ENCODE measurements at regions not wholly inside any gene's neighbourhood (a gene's known extent, or its start where the extent isn't known, plus 50 kb on each side); places are given as distances from the start of the nearest gene placed in this dataset.

DNA sequence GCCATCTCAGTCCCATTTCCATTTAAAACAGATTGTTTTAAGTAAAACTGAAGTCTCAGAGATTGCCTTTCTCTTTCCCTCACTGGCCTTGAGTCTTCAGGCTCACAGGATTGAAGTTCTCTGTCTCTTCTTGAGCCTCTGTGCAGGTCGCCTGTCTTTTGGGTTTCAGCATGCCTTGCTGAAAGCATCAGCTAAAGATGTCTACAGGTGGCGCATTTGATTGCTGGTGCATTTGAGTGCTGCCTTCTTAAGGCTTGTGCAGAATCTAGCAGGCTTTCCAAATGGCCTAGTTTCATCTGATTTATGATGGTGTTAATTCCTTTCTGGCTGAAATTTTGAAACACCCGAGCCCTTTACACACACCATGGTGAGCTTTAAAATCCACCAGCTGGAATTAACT is 1062.2 kb upstream of the FBXO33 start:
- DNase-seq (ENCODE audit: low spot score), result no peak

DNA sequence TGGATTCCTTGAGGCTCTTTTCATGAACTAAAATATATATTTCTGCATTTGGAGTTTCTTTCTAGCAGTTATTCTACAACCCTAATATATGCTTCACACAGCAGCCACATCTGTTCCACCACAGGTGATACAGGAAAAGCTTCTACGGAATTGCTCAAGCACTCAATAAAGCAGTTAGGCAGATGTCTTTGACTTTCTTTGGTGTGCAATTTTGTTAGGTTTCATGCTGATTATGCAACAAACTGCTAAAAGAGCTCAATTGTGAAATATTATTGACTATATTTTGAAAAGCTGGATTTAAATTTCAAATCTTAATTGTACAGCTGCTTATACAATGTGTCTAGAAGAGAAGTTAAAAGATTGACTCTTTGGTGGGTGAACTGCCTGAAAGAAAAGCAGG is 1055.6 kb upstream of the FBXO33 start:
- no peak for DNase-seq (ENCODE audit: low spot score)

DNA sequence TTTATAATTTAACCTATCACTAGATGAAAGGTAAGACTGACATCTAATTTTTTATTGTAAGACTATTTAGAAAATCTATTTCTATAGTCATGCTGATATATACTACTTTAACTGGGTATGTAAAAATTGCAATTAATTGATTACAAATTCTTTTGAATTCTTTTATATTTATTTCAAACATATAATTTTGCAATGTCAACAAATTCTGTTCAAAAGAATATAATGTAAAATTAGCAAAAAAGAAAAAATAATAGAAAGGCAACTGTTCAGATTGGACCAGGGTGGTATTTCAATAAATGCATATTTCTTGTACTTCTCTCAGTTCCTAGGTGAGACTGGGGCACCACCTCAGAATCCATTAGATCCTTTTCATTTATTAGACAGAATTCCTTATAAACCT is 1053.5 kb upstream of the FBXO33 start:
- DNase-seq (ENCODE audit: low spot score), result no peak

DNA sequence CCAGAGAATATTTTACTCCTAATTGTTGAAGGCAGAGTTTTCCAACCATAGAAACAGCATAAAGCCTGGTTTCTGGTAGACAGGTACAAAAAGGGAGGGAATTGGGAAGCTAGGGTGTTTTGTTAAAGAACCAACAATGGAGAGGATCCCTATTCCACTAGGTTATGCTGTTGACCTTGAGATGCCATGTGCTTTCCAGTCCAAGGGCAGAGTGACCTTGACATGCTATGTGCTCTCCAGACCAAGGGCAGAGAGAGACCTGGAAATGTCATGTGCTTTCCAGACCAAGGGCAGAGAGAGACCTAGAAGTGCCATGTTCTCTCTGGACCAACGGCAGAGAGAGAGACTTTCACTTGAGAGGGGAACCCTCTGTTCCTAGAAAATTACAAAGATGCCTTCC is 1043.8 kb upstream of the FBXO33 start:
- no peak for DNase-seq (ENCODE audit: low spot score)

DNA sequence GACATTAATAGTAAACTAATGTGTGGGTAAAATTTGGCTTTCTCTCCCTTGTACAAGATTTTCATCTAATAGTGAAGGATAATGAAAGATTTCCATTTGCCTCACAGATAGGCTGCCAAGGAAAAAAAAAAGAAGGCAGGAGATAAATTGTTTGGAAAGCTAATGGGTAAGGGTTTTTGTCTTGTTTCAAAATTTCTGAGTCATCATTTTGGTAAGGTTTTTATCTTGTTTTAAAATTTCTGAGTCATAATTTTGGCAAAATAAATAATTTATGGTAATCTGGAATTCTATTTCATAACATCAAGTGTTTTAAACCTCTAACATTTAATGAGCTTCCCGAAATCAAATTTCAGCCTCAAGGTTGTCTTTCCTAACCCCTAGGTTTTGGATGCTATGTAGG is 1035.7 kb upstream of the FBXO33 start:
- no peak for DNase-seq (ENCODE audit: low spot score)

DNA sequence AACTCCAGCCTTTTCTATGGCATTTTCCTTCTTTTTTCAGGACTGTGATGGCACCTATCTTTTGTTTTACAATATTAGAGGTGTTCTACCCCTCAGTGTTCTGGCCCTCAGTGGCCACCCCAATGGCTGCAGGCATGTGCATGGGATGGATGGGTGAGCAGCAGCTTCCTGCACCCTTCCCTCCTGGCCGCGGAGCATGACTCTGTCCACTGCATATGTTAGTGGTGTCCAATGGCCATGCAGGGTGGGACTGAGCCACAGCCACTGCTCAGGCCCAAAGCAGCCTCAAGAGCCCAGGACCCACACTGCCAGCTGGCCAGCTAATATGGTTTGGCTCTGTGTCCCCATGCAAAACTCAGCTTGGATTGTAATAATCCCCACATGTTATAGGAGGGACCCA is 1032.3 kb upstream of the FBXO33 start:
- DNase-seq (ENCODE audit: low spot score), result no peak

DNA sequence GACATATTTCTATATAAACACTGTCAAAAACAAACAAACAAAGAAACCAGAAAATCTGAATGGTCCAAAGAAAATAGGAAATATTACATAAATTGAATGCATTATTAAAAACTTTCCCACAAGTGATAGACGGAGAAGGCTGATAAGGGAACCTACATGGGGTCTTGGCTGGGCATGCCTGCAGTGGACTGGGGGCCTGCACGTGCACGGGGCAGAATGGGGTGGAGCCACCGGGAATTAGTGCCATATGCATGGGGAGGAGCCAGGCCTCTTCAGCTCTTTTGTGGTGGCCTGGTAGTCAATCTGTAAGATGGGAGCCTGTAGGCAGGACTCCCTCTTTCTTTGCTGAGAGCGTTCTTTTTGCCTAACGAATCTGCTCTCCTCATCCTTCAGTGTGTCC is 1031.7 kb upstream of the FBXO33 start:
- no peak for DNase-seq (ENCODE audit: low spot score)

DNA sequence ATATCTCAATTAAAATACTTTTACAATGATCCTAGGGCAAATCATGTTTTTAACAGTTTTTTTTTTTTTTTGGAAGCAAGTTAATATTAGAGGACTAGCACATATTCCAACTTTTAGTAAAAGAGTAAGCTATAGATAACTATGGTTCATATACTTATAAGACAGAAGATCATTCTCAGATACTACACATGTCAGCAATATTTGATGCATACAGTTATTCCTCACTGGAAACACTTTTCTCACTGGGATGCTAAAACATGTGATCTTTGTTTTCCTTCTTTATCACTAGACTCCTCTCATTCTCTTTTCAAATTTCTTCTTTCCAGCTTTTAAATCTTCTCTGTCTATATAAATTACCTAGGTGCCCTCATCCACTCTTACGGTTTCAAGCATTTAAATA is 1020.4 kb upstream of the FBXO33 start:
- no peak for DNase-seq (ENCODE audit: low spot score)

DNA sequence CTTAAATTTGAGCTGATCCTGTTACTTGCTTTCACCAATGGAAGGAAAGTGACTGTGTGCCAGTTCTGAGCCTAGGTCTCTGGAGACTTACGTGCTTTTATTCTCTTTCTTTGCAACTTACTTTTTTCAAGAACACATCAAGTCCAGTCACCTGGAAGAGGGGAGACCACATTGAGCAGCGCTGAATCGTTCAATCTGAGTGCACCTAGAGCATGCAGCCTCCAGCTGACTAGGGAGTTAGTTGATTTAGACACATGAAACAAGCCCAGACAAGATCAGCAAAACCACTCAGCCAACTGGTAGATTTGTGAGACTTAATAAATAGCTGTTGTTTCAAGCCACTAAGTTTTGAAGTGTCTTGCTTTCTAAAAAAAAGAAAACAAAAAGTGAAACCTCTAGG is 1014.8 kb upstream of the FBXO33 start:
- no peak for DNase-seq (ENCODE audit: low spot score)

DNA sequence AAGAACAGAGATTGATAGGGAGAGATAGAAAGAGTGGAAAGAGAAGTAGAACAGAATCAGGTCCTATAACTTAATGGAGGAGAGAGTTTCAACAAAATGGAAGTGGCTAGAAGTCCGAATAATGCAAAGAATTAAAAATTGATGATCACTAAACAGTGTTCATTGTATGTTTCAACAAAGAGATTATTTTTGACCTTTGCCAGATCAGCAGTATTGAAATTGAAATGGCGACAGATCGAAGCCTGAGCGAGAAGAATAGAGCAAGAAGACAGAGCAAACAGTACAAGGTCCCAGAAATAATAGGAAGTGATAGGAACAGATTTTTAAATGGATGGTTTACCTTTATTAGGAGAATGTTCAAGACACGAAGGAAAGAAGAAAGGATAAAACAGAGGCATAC is 1012.8 kb upstream of the FBXO33 start:
- no peak for DNase-seq (ENCODE audit: low spot score)

DNA sequence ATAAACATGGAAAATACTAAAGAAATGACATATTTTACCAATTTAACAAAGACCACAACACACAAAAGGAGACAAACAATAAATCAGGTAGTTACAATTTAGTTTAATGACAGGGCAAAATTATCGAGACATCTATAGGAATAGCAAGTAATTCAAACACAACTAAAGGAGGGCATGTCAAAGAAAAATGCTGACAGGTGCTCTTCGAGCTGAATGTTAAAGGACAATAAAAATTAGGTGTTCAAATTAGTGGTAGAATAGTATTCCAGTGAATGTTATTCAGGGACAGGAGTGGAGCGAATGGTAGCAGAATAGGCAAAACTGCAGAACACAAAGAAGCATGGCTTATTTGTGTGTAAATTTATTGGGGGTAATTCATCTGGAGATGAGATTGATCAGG is 1004.3 kb upstream of the FBXO33 start:
- no peak for DNase-seq (ENCODE audit: low spot score)

DNA sequence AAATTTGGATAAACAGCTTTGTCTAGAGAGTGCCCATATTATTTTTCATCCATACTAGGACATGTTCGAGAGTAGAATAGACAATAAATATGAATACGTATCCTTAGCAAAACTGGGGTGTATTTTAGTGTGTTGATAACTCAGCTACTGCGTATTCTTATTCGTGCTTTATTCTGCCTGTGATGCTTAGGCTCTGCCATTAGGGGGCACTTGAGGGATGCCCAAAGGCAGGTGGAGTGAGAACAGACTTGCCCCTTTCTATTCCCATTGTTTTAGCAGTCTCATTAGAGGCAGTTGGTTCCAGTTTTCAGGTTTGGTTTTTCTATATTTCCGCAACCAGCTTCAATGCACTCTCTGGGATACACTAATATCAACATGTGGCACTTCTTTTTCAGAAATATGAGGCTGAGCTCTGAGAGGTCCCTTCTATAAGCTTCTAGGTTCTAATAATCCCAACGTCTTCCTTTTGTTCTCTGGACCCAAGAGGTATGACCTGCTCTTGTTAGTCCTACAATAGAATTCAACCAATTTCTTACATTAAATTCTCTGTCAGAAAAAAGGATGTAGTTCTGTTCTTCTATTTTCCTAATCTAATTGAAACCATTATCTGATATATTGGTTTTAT is 985.7 kb upstream of the FBXO33 start:
- no peak for DNase-seq (ENCODE audit: low spot score)

DNA sequence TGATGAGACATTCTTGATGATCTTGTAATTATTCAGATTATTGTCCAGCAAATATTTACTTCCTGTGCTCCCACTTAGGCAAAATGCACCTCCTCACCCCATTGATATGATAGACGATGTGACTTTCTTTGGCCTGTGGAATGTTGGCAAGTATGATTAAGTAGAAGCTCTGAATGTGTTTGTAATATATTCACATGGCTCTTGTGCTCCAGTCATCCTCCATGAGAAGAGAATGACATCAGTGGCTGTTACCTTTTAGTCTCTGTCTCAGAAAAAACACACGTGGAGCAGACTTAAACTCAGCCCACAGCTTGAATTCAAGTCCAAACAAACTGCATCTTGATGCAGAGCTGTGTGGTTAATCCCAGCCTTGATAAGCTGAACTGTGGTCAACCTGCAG is 984.3 kb upstream of the FBXO33 start:
- no peak for DNase-seq (ENCODE audit: low spot score)

DNA sequence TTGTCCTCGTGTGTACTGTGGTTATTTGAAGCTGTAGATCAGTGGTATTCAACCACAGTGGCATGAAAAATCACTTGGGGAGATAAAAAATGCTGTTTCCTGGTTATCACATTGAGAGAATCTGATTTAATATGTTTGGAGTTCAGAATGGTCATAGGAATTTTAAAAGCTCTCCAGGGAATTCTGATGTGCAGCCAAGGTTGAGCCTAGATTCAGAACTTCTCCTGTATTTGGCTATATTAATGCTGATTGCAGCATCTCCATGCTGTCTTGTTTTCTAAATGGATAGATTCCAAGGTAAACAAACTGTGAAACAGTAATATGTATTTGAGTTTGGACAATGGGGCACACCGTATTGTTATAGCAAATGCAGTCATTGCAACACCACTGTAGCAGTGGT is 982.2 kb upstream of the FBXO33 start:
- no peak for DNase-seq (ENCODE audit: low spot score)

DNA sequence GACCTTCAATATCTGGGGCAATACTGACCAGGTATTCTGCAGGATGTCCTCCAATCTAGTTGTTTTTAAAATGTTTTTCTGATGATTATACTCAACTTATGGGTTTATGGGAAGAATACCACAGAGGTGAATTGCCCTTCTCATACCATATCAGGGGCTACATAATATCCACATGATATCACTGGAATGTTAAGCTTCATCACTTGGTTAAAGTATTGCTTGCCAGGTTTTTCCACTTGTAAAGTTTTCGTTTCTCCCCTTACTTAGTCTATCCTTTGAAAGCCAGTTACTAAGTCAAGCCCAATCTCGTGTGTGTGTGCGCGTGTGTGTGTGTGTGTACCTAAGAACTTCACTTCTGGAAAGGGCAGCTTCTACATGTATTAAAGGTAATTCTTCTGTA is 980.9 kb upstream of the FBXO33 start:
- no peak for DNase-seq (ENCODE audit: low spot score)

DNA sequence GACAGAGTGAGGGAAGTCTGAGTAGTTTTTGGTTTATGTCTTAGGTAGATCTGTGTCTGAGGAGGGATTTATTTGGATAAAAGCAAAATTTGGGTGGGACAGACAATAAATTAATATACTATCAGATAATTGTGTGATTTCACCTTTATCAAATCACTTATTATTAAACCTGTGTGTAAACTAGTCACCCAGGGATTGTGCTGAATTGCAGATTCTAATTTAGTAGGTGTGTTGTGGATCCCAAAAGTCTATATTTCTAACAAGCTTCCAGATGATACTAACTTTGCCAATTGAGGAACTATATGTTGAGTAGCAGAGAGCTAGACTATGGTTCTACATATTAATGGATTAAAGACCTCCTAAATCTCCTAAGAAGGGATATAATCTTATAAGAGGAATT is 978.5 kb upstream of the FBXO33 start:
- DNase-seq (ENCODE audit: low spot score), result no peak

DNA sequence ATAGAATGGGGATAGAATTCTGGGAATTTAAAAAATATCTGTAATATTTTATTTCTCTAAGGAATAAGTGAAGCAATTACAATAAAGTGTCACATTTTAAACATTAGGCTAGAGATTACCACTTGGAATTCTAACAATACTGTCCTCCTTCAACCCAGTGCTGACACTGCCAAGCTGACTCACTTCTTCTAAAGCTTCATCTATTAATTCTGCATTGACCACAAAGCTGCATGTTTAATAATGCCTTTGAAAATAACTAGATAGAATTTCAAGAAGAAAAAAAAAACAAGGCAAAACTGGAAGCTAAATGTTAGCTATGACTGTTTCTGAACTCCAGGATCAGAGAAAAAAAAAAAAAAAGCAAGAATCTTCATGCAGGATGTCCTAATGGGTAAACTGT is 970.7 kb upstream of the FBXO33 start:
- DNase-seq (ENCODE audit: low spot score), result no peak

DNA sequence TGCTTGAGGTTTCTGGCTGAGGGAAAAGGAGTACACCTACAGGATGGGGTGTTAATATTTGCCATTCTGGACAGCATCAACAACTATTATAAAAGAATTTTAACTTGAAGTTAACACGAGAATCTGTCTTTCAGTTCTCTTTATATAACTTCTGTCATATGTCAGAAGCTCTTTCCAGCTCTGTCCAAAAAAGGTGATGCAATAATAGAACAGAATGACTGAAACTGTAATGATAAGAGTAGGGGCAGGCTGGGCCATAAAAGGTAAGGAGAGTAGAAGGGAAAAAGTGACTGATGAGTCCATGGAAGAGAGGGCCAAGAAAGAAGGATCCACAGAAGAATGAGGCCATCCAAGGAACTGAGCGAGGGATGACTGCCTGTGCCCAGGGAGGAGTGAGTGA is 966.7 kb upstream of the FBXO33 start:
- no peak for DNase-seq (ENCODE audit: low spot score)

DNA sequence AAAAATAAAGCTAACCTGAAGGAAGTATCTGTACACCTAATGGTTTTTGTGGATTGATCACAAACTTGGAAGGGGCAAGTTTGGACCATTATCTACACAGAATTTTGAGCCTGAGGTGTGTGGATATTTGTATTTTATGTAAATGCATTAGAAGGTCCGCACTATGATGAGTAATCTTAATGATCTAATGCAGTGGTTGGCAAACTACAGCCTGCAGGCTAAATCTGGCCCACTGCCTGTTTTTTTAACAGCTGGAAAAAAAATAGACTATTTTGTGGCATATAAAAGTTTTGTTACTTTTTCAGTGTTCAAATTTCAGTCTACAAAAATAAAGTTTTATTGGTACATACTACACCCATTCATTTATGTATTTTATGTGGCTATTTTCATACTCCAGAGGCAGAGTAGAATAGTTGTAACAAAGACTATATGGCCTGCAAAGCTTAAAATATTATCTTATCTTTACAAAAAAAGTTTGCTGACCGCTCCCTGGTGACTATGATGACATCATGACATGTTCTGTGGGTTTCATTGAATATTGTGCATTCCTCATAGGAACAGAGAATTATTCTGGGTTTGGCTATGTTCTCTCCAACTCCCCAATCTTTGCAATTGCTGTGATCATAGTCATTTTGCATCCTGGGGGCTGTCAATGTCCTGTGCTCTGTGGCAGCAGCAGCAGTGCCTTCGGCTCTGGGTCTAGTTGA is 962.6 kb upstream of the FBXO33 start:
- no peak for DNase-seq (ENCODE audit: low spot score)

DNA sequence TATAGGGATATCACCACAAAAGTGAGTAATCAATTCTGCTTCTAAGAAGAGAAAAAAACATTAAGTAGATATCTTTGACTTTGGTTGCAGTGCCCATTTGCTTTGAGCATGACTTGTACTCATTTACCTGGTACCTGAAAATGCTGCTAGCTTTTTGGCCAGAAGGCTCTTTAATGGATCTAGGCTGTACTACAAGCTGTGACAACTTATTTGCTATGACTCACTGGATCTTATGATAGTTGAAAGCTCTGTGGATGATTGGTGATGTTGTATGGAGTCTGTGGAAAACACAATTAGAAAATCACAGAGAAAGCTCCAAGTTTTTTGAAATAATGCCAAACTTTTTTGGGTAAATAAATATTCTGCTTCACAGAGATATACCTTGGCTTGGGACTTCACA is 960.9 kb upstream of the FBXO33 start:
- DNase-seq (ENCODE audit: low spot score), result no peak

DNA sequence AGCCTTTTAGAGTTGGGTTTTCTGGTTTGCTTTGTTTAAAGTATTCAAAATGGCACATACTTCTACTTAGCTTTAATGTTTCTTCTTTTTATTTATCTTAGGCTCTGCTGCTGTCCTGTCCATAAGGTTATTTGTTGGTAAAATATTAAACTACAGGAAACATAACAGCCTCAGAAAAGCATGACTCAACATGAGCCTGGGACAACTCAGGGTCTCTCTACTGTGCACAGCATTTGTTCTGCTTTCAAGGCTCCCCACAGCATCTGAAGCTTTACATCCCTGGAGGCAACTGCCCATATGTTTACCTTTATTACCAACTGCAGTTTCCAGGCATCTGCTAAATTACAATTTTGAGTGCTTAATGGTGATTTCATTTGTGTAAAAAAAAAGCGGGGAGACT is 954.2 kb upstream of the FBXO33 start:
- no peak for DNase-seq (ENCODE audit: low spot score)

DNA sequence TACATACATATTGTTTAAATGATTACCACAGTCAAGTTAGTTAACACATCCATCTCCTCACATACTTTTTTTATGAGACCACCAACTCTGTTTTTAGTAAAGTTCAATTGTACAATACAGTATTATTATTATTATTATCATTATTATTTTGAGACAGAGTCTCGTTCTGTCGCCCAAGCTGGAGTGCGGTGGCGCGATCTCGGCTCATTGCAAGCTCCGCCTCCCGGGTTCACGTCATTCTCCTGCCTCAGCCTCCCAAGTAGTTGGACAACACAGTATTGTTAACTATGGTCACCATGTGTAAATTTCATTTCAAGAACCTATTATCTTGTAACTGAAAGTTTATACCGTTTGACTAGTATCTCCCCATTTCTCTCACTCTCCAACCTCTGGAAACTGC is 942.0 kb upstream of the FBXO33 start:
- DNase-seq (ENCODE audit: low spot score), result no peak

DNA sequence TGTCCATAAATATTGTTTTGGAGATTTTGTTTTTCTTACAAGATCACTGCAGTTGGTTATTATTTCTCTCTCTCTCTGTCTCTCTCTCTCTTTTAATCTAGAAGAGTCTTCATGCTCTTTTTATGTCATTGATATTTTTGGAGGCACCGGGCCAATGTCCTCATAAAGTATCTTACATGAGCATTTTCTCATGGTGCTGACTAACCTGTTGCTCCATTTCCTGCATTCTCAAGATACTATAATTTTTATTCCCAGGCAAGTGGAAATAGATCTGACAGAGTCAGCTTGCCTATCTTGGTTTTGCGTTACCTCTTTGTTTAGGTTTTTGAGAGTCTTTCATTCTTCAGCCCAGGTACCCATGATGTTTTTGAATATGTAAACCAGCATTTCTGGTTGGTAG is 938.8 kb upstream of the FBXO33 start:
- no peak for DNase-seq (ENCODE audit: low spot score)

DNA sequence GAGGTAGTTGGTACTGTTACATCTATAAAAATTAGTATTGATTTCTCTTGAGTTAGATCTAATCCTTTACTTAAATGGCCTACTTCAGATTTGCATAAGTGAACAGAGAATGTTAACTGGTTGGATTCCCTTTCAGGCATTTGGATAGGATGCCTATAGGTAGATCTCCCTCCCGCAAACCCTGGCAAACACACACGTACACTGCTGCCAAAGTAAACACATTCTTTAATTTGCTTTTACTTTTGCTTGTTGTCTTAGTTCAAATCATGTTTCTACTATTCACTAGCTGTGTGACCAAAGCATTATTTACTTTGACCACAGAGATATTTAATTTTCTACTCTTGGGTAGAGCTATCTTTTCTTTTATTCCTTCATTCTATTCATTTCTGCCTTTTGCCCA is 936.1 kb upstream of the FBXO33 start:
- DNase-seq (ENCODE audit: low spot score), result no peak
